ENCODE measurements at regions not wholly inside any gene's neighbourhood (a gene's known extent, or its start where the extent isn't known, plus 50 kb on each side); places are given as distances from the start of the nearest gene placed in this dataset.

GRCh38 chr11:104221455-104221854 lies 57.5 kb upstream of the PDGFD start:
- TF ChIP-seq CTCF (IDR thresholded peaks at IDR 0.05) (no peak), POLR2A (IDR thresholded peaks at IDR 0.05) (no peak)
